H1 (cell line): ENCODE measurements at regions not wholly inside any gene's neighbourhood (a gene's known extent, or its start where the extent isn't known, plus 50 kb on each side); places are given as distances from the start of the nearest gene placed in this dataset.

ENCODE experiments used
- CHD2 ChIP-seq: IDR thresholded peaks from 2 replicates; pipeline ENCODE4 v1.6.1; 2012; ENCODE audit warnings: low read length, improper control_type of control experiment
- EZH2 ChIP-seq: fragments of 200-600 bp; sonication (generic); IDR thresholded peaks from 2 replicates; pipeline ENCODE4 v1.7.1; 2012; ENCODE audit warnings: low read depth, mild to moderate bottlenecking, moderate library complexity, low read length, inconsistent platforms; ENCODE audit not compliant: severe bottlenecking
- NRF1 ChIP-seq: IDR thresholded peaks from 2 replicates; pipeline ENCODE4 v1.6.1; 2011; ENCODE audit warnings: mild to moderate bottlenecking, low read depth, low read length, improper control_type of control experiment
- POLR2A ChIP-seq, 2 experiments: IDR thresholded peaks; 1 replicate in 1 of 2; 2 replicates in 1 of 2; pipeline ENCODE4 v1.6.1; 2011; ENCODE audit warnings: low read depth in 2 of 2, low read length in 2 of 2, mild to moderate bottlenecking in 2 of 2; ENCODE audit errors: control extremely low read depth in 1 of 2
- POLR2AphosphoS5 ChIP-seq: IDR thresholded peaks from 2 replicates; pipeline ENCODE4 v1.6.1; 2011; ENCODE audit warnings: low read depth, low read length
- RFX5 ChIP-seq: IDR thresholded peaks from 2 replicates; pipeline ENCODE4 v1.6.1; 2011; ENCODE audit warnings: low read depth, low read length, improper control_type of control experiment, borderline replicate concordance
- SIN3A ChIP-seq, 2 experiments: IDR thresholded peaks in 1 of 2; conservative IDR thresholded peaks in 1 of 2; 2 replicates each; pipeline ENCODE4 v1.6.1; 2011 to 2012; ENCODE audit warnings: low read length in 2 of 2, improper control_type of control experiment in 1 of 2, low read depth in 1 of 2, mild to moderate bottlenecking in 1 of 2
- SIRT6 ChIP-seq: IDR thresholded peaks from one replicate; pipeline ENCODE4 v1.7.1; 2012; ENCODE audit warnings: low read length, inconsistent platforms
- SP1 ChIP-seq: IDR thresholded peaks from 2 replicates; pipeline ENCODE4 v1.6.1; 2011; ENCODE audit warnings: low read depth, low read length
- SP2 ChIP-seq: IDR thresholded peaks from 2 replicates; pipeline ENCODE4 v1.6.1; 2012; ENCODE audit warnings: mild to moderate bottlenecking, low read length, inconsistent platforms
- ZNF274 ChIP-seq: IDR thresholded peaks from 2 replicates; pipeline ENCODE4 v1.7.0; 2012; ENCODE audit warnings: low read length, borderline replicate concordance; ENCODE audit errors: extremely low read depth
- TF ChIP-seq, protein P1 (sequence below), 3 experiments: IDR thresholded peaks; 1 replicate in 2 of 3; 2 replicates in 1 of 3; pipeline versions ENCODE4 v1.5.1 to v1.6.1; 2011; ENCODE audit warnings: low read length in 3 of 3, mild to moderate bottlenecking in 3 of 3, inconsistent platforms in 2 of 3, low read depth in 1 of 3, moderate library complexity in 1 of 3; ENCODE audit not compliant: insufficient read depth in 1 of 3; ENCODE audit errors: control extremely low read depth in 1 of 3

- TF ChIP-seq EZH2, result no peak
- TF ChIP-seq ZNF274, result no peak
- no peak for TF ChIP-seq POLR2A (IDR thresholded peaks at IDR 0.05; ENCODE audit: control extremely low read depth in 1 of 2, low read depth in 2 of 2, low read length in 2 of 2)
- TF ChIP-seq NRF1, result no peak
- no peak for TF ChIP-seq SP1
- TF ChIP-seq, protein P1, sequence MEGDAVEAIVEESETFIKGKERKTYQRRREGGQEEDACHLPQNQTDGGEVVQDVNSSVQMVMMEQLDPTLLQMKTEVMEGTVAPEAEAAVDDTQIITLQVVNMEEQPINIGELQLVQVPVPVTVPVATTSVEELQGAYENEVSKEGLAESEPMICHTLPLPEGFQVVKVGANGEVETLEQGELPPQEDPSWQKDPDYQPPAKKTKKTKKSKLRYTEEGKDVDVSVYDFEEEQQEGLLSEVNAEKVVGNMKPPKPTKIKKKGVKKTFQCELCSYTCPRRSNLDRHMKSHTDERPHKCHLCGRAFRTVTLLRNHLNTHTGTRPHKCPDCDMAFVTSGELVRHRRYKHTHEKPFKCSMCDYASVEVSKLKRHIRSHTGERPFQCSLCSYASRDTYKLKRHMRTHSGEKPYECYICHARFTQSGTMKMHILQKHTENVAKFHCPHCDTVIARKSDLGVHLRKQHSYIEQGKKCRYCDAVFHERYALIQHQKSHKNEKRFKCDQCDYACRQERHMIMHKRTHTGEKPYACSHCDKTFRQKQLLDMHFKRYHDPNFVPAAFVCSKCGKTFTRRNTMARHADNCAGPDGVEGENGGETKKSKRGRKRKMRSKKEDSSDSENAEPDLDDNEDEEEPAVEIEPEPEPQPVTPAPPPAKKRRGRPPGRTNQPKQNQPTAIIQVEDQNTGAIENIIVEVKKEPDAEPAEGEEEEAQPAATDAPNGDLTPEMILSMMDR (IDR thresholded peaks at IDR 0.05; ENCODE audit: control extremely low read depth in 1 of 3, insufficient read depth in 1 of 3, low read depth in 1 of 3, low read length in 3 of 3), result no peak
- TF ChIP-seq SIRT6, result no peak
- no peak for TF ChIP-seq SIN3A (conservative IDR thresholded peaks at IDR 0.05 in 1 of 2, IDR thresholded peaks at IDR 0.05 in 1 of 2; ENCODE audit: low read depth in 1 of 2, low read length in 2 of 2)
- TF ChIP-seq POLR2AphosphoS5, result no peak
- no peak for TF ChIP-seq RFX5
- TF ChIP-seq CHD2, result no peak
- no peak for TF ChIP-seq SP2
These were observed 68.6 kb upstream of the MARCKS start for GRCh38 chr6:113788586-113788985.
